ENCODE measurements at regions not wholly inside any gene's neighbourhood (a gene's known extent, or its start where the extent isn't known, plus 50 kb on each side); places are given as distances from the start of the nearest gene placed in this dataset.

GRCh38 chr1:187481581-187482148, 652.9 kb downstream of the PLA2G4A start:
- H3K4me3 ChIP-seq (ENCODE audit: low read depth in 1 of 3, low read length in 3 of 3) = no peak overlapping the region
- TF ChIP-seq RAD21 (IDR thresholded peaks at IDR 0.05) (no peak), FOXA2 (IDR thresholded peaks at IDR 0.05) (no peak), RXRA (IDR thresholded peaks at IDR 0.05) (no peak), MAX (IDR thresholded peaks at IDR 0.05) (no peak), JUND (IDR thresholded peaks at IDR 0.05) (no peak), REST (IDR thresholded peaks at IDR 0.05) (no peak), ZBTB33 (IDR thresholded peaks at IDR 0.05) (no peak), SP1 (IDR thresholded peaks at IDR 0.05) (no peak), EGR1 (IDR thresholded peaks at IDR 0.05; ENCODE audit: low read depth in 2 of 2) (no peak), NR2F2 (IDR thresholded peaks at IDR 0.05) (no peak), HNF4A (conservative IDR thresholded peaks at IDR 0.05) (no peak), FOXA1 (IDR thresholded peaks at IDR 0.05) (no peak), GABPA (IDR thresholded peaks at IDR 0.05 in 1 of 2, conservative IDR thresholded peaks at IDR 0.05 in 1 of 2) (no peak), YY1 (IDR thresholded peaks at IDR 0.05) (no peak)
- TF ChIP-seq, protein P1, sequence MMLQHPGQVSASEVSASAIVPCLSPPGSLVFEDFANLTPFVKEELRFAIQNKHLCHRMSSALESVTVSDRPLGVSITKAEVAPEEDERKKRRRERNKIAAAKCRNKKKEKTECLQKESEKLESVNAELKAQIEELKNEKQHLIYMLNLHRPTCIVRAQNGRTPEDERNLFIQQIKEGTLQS (IDR thresholded peaks at IDR 0.05) = no peak
- TF ChIP-seq, protein P2, sequence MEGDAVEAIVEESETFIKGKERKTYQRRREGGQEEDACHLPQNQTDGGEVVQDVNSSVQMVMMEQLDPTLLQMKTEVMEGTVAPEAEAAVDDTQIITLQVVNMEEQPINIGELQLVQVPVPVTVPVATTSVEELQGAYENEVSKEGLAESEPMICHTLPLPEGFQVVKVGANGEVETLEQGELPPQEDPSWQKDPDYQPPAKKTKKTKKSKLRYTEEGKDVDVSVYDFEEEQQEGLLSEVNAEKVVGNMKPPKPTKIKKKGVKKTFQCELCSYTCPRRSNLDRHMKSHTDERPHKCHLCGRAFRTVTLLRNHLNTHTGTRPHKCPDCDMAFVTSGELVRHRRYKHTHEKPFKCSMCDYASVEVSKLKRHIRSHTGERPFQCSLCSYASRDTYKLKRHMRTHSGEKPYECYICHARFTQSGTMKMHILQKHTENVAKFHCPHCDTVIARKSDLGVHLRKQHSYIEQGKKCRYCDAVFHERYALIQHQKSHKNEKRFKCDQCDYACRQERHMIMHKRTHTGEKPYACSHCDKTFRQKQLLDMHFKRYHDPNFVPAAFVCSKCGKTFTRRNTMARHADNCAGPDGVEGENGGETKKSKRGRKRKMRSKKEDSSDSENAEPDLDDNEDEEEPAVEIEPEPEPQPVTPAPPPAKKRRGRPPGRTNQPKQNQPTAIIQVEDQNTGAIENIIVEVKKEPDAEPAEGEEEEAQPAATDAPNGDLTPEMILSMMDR (IDR thresholded peaks at IDR 0.05; ENCODE audit: low read depth, low read length, missing input control) = no peak
- H3K27ac ChIP-seq (ENCODE audit: low read depth in 1 of 2, low read length in 2 of 2) = no peak overlapping the region
- H3K36me3 ChIP-seq (ENCODE audit: control insufficient read depth in 4 of 4, insufficient read depth in 3 of 4, low read depth in 1 of 4, low read length in 3 of 4) = no peaks in the 10 kb centered on the region
- WGBS = 82% methylated on average over 10 of the region's 10 CpGs
- H3K9me3 ChIP-seq (ENCODE audit: control insufficient read depth in 4 of 4, low read length in 3 of 4) = no peaks in the 10 kb centered on the region
- H3K9ac ChIP-seq (ENCODE audit: low read depth in 1 of 2, low read length in 2 of 2) = no peak overlapping the region
- no peaks in the 10 kb centered on the region for H3K4me1 ChIP-seq (ENCODE audit: control insufficient read depth in 4 of 4, insufficient read depth in 4 of 4, low read length in 3 of 4)
- DNase-seq (ENCODE audit: low spot score) = no peak
- H3K27me3 ChIP-seq (ENCODE audit: control insufficient read depth in 4 of 4, insufficient read depth in 4 of 4, low read length in 3 of 4) = no peaks in the 10 kb centered on the region

- no peak for TF ChIP-seq TAF1 (conservative IDR thresholded peaks at IDR 0.05)
- no peak for TF ChIP-seq RAD21 (IDR thresholded peaks at IDR 0.05)
- no peak for TF ChIP-seq NR2F2 (IDR thresholded peaks at IDR 0.05)
- no peak for TF ChIP-seq HNF4G (IDR thresholded peaks at IDR 0.05)
- H3K9ac ChIP-seq (ENCODE audit: low read depth in 1 of 2, low read length in 2 of 2) = no peak overlapping the region
- WGBS = 91% methylated on average over 3 of the region's 3 CpGs
These were observed 661.5 kb downstream of the PLA2G4A start for GRCh38 chr1:187490266-187490665.

More at GRCh38 chr1:187490266-187490665, 661.5 kb downstream of the PLA2G4A start:
- Histone ChIP-seq H3K36me3 (ENCODE audit: control insufficient read depth in 4 of 4, insufficient read depth in 3 of 4, low read depth in 1 of 4, low read length in 3 of 4) (no peaks in the 10 kb centered on the region), H3K9me3 (ENCODE audit: control insufficient read depth in 4 of 4, low read length in 3 of 4) (no peaks in the 10 kb centered on the region), H3K27ac (ENCODE audit: low read depth in 1 of 2, low read length in 2 of 2) (no peak overlapping the region), H3K4me1 (ENCODE audit: control insufficient read depth in 4 of 4, insufficient read depth in 4 of 4, low read length in 3 of 4) (no peaks in the 10 kb centered on the region), H3K27me3 (ENCODE audit: control insufficient read depth in 4 of 4, insufficient read depth in 4 of 4, low read length in 3 of 4) (no peaks in the 10 kb centered on the region), H3K4me3 (ENCODE audit: low read depth in 1 of 3, low read length in 3 of 3) (no peak overlapping the region)
- DNase-seq (ENCODE audit: low spot score) = no peak

Measured in liver (tissue), 8 donors.